LHCN-M2 (cell line): ENCODE measurements at regions not wholly inside any gene's neighbourhood (a gene's known extent, or its start where the extent isn't known, plus 50 kb on each side); places are given as distances from the start of the nearest gene placed in this dataset.
A peak's percentile ranks its signal among the peaks of the same experiment; 100 is the strongest.

Experiments used
- DNase-seq: peaks from one replicate; pipeline ENCODE4 v3.0.0-alpha.2; 2012; ENCODE audit warnings: low read depth

DNA sequence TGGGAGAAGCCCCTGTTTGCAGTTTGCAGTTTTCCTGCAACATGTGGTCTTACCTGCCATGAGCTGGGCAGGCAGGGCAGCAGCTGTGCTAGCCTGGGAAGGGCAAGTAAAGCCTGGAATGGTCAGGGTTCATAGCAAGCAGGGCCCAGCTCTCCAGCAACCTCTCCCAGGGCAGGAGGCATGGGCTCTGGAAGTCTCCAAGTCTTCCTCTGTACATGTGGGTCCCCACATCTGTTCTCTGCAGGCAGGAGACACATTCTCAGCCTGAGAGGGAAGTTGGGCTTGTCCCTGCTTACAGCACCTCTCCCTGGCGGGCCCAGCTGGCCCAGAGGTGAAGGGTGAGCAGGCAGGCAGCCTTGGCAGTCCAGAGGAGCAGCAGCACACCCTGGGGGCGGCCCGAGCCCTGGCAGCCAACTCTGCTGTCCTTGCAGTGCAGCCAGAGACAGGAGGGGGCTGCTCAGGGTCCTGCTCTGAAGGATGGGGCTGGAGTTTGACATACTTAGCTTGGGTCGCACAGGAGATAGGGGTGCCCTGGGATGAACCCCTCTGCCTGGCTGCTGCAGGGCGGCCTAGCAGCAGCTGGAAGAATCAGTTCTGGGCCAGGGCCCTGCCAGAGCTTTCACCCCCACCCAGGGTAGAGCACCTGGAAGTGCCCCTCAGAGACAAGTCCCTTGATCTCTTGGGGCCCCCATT is 176.0 kb downstream of the MRPL14 start:
- DNase-seq = no peak

DNA sequence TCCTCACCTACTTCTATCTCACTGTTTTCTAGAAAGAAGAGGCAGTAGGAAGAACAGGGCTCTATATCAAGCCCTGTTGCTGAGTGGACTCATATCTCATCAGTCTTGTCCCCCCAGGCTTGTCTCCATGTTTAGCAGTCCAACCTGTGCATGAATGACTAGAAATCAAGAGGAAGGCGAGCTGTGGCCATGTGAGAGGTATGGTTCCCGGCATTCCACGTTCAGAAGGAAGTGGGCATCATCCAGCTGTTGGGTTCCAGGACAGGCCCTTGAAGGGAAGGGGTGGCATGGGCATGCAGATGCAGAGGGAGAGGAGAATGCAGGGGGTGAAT is 176.6 kb downstream of the MRPL14 start:
- no peak for DNase-seq

DNA sequence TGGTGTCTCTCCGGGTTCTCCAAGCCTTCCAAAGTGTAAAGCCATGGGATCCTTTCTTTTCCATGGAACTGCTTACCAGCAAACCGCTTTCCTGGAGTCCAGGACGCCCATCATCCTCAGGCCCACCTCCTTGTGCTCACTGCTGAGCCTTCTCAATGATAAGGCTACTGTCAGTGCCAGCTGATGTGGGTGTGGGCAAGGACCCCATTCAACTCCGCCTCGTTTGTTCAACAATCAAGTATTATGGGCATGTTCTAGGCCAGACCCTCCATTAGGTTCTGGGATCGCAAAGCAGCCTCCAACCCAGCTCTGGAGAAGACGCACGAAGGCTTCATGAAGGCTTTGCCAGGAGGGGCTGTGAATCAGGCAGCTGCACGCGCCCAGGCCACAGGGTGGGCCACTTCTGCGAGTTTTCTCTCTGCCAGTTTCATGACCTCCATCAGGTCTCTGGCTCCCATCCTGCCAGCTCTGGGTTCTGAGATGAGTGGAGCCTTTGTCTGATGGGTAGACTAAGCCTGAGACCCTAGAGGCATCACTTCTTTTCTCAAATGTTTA is 177.1 kb downstream of the MRPL14 start:
- DNase-seq = no peak

DNA sequence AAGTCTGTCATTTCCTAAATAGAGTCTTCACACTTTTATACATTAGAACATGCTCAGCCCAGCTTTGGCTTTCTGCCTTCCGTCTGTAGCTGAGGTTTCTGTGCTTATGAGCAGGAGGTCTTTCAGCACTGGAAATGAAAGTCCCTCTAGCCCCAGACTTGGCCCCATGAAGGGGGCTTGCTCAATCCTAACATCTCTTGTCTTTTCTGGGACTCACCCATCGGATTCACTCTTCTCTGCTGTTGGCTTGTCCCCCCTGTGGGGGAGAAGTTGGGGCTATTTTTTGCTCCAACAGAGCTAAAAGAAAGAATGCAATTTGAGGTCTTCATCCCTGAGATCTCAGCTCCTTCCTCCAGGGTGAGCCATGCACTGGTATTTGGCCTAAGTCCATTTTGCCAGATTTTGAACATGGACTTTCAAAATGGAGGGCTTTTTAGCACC is 177.7 kb downstream of the MRPL14 start:
- DNase-seq = no peak

DNA sequence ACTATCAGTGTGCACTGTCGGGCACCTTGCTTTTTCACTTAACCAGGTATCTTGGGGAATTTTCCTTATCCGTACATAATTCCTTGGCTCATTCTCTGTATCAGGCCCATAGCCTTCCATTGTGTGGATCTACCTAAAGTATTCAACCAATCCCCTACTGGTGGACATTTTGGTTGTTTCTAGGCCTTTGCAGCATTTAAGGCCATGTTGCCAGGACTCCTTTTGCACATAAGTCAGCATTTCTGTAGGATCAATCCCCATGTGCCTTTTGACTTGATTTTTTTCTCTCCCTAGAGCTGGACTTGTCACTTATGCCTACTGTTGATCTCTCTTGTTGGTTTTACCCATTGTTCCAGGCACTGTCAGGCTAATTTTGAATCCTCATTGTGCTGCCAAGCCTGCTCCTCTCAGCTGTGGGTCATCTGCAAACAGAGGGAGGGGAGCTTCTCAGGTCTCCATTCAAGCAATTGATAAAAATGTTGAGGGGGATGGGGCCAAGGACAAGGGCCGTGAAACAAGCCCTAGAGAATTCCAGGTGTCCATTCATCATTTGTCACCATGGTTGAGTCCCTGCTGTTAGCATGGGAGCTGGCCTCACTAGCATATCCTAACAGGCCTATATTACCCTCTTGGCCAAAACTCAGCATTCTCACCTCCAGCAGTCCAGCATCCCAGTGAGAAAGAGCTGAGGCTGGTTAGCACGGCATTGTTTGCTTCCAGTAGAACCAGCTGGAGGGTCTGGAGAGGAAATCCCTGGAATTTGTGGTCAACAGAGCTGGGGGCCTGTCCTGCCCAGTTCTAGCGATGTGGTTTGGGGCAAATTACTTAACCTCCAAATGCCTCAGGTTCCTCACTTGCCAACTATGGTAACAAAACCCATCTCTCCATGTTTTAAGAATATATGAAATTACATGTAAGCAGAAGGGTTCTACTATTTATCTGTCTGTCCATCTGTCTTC is 178.4 kb downstream of the MRPL14 start:
- DNase-seq = peak; percentile 65

DNA sequence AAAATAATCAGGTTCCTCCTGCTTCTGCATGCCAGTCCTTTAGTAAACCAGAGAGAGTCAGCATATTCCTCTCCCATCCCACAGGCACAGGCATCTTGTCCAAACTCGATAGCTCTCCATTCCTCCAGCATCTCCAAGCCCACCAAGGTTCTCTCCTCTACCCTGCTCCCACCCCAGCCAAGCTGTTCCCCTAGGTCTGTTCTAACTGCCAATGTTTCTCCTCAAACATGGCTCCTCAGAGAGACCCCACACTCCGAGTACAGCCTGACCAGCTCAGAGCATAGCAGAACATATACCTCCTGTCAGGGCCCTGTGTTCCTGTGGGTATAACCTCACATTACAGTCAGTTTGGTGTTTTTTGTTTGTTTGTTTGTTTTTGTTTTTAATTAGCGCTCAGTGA is 177.8 kb downstream of the VEGFA start:
- DNase-seq = no peak

DNA sequence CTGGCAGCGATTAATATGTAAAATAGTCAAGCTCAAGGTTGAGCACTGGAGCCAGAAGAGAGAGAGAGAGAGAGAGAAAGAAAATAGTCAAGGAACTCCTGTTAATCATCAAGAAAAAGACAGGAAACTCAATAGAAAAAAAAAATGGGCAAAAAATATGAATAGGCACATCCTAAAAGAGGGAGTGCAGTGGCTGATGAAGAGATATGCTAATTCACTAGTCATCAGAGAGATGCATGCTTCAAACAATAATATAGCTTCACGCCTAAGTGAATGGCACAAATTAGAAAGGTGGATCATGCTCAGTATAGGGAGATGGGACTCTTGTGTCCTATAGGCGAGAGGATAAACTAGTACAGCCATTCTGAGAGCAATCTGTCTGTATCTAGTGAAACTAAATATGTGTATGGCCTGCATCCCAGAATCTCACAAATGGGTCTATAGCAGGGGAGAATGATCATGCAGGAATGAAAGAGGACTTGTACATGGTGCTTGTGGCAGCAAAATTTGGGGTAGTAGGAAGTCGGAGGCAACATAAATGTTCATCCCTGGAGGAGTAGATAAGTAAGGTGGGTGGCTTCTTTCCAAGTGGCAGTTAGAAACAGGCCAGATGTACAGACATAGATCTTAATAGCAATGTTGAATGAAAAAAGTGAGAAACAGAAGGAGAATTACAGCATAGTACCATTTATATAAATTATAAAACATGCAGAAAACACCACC is 176.8 kb downstream of the VEGFA start:
- DNase-seq = no peak

DNA sequence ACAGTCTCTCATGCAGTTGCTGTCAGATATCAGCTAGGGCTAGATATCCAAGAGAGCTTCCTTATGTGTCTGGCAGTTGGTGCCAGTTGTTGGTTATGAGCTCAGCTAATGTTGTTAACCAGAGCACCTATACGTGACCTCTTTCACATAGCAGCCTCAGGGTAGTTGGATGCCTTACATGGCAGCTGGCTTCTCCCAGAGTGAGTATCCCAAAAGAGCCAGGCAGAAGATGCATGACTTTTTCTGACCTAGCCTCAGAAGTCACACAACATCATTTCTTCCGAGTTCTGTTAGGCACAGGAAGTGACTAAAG is 175.7 kb downstream of the VEGFA start:
- peak; percentile 28 for DNase-seq

DNA sequence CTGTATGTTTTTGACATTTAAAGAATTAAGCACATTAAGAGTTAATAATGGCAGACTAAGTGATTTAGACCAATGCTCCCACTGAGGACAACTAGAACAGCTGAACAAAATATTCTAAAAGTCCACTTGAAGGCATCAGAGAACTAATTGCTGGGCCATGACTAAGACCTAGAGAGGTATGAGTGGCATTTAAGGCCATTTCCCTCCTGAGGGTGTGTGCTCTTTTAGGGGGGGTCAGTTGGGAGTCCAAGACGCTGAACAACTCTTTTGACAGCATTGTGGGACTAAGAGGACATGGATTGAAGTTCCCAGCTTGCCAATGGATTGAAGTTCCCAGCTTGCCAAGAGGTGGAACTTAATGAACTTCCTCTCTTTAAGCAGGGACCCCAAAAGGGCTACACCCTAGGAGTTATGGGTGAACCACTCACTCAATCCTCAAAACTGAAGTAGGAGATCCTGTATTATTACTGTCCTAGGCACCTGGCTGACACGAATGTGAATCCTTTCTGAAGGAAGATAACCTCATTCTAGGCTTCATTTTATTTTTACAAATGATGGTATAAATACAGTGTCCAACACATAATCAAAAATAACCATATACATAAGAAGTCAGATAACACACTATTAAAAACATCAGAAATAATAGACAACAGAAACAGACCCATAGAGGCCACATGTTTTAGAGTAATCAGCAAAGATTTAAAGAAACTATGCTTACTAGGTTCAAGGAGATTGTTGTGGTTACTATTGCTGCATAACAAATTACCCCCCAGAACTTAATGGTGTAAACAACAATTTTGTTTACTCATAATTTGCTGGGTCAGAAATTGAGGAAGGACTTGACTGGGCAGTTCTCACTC is 175.1 kb downstream of the VEGFA start:
- DNase-seq = peak; percentile 35

DNA sequence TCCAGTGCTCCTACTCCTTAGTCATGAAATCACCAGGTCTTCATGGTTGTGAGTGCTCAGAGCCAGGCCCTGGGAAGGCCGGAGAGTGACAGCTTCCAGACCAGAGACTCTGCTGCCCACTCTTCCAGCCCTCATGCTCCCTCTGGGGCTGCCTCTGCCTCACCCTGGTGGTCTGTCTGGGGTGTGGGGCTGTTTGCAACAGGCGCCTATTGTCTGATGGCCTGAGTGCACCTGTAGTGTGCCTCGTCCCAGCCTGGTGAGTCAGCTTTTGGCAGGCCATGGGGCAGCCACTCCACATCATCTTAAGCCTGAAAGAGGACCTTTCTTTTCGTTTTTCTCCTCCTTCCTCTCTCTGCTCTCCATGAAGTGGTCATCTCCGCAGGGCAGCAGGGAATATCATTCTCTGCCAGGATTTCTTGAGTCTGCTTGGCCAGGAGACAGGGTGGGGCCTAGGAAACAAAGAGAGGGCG is 173.8 kb downstream of the VEGFA start:
- DNase-seq = no peak

DNA sequence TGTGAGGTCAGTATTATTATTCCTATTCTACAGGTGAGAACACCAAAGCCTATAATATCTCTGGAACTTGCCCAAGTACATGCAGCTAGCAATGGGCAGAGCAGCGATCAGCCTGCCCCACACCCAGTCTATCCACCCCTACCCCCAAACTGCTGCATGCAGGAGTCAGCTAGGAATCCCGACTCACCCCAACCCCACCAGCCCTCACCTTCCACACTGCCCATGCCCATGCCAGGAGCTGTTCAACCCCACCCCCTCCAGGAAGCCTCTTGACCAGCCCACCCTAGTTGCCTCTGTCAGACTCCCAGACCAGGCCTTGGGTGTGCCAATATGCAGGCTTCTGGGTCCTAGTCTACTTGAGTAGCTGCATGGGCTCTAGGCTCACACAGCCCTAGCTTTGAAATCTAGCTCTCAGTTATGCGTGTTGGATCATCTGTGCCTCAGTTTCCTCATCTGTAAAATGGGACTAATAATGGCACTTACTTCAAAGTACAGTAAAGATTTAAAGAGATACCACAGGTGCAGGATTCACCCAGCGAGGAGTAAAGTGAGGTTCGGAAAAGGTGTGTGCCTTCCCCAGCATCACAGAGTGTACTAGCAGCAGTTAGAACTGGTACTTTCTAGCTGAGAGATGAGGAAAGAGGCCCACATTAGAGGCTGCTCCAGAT is 173.2 kb downstream of the VEGFA start:
- DNase-seq = no peak

DNA sequence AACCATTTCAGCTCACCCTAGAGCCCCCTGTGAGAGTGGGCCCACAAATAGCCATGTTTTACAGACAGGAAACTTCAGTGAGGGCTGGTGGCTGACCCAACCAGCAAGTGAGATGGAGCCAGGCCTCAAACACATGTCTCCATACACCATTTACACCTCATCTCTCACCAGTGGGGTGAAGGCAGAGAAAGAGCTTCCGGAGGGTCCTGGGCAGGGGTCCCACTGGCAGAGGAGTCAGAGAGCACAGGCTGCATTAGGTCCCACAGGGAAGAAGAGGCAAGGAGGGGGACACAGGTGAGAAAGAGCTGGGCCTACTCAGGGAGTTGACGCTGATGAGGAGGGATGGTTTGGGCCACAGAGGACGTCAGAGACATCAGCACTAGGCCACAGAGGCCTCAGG is 172.6 kb downstream of the VEGFA start:
- DNase-seq = no peak

DNA sequence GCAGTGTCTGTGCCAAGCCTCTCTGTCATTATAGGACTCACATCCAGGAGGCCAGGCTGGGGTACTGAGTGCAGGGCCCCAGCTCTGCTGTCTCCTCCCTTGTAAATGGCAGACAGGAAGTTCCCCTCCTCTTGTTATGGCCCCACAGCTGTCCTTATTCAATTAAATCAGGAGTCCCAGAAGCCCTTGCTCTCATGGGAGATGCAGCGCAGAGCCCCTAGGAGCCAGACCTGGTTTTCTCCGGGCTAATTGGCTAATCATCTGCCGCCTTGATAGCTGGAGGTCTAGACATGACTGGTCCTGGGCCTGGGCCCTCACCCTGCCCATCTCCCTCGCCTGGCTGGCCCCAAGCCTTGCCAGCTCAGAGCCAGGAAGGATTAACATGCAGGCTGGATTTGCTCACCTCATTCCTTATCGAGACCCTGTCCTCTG is 172.0 kb downstream of the VEGFA start:
- DNase-seq = no peak

DNA sequence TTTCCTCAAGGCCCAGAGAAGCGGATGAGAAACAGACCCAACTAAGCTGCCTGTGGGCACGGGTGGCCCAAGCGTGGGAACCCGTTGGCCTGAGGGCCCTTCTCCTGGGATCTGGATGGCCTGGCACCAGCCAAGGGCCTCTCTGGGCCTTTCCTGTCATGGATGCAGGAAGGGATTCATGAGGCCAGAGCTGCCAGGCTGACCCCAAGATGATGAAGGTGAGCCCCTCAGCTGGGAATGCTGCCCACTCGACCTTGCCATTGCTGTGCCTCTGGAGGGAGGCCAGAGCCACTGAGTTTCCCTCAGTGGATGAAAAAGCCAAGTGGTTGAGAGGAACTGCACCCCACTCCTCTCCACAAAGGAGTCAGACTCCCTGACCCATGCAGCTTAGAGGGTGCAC is 171.2 kb downstream of the VEGFA start:
- no peak for DNase-seq

DNA sequence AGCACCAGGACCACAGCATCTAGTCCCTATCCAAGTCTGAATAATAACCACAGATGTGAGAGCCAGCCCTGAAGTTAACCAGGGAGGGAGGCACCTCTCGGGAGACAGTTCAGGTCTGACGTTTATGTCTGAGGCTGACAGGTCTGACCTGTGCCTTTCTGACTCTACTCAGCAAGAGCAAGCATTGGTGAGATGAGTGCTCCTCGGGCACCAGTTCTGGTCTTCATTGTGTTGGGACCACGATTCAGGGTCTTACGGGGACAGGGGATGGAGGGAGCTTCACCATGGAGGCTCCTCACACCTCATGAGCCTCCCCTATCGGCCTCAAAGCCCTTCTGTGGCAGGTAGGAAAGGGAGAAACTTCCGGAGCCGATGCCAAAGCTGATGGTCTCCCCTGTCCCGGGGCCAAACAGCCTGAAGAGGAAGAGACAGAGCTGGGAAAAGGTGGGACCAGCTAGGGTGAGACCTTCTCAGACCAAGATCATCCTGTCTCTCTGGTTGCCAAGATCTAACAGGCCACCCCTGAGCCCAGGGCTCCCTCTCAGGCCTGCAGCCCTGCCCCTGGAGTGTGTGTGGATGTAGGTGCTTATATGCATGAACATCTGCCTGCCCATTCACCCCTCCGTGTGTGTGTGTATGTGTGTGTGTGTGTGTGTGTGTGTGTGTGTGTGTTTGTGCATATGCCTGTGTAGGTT is 170.5 kb downstream of the VEGFA start:
- no peak for DNase-seq

DNA sequence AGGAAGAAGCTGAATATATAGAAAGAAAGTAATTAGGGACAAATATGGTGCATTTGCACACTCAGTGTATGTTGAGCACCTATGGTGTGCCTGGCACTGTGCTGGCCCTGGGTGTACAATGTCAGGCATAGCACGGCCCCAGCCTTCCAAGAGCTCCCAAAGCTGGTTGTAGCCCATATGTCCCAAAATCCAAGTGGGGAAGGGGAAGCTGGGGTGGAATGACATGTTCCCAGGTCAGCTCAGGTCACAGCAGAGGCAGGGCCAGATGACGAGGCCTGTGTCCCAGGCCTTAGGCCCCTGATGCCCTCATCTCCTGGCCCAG is 170.0 kb downstream of the VEGFA start:
- DNase-seq = no peak

DNA sequence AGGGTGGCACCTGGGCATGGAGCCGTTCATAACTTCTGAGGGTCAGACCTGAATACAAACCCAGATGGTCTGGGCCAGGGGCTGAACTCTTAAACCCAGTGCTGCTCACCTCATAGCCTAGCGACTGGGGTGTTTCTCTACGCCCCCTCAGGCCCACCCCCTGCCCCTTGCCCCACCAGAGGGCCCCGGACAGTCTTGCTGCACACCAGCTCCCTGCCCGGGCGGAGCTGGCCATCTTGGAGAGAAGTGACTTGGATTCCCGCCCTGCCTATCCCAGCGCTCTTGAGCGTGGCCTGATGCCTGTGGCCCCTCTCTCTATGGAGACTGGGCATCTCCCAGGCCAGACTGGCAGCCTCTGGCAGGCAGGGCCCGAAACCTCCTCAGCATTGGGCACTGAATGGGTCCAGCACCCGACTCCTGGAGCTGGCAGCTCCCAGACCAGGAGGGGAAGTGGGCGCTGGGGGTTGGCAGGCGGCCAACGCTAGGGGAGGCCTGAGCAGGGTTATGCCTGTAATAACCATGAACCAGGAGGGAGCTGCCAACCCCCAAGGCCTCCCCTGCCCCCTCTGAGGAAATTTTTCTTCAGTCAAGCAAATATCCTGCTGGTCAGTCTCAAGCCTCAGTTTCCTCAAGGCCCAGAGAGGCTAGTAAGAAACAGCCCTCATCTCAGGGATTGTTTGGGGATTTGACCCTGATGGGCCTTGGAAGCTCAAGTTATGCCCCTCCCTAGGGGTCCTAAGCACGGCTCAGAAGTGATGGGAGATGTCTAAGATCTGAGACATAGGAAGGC is 169.5 kb downstream of the VEGFA start:
- no peak for DNase-seq

DNA sequence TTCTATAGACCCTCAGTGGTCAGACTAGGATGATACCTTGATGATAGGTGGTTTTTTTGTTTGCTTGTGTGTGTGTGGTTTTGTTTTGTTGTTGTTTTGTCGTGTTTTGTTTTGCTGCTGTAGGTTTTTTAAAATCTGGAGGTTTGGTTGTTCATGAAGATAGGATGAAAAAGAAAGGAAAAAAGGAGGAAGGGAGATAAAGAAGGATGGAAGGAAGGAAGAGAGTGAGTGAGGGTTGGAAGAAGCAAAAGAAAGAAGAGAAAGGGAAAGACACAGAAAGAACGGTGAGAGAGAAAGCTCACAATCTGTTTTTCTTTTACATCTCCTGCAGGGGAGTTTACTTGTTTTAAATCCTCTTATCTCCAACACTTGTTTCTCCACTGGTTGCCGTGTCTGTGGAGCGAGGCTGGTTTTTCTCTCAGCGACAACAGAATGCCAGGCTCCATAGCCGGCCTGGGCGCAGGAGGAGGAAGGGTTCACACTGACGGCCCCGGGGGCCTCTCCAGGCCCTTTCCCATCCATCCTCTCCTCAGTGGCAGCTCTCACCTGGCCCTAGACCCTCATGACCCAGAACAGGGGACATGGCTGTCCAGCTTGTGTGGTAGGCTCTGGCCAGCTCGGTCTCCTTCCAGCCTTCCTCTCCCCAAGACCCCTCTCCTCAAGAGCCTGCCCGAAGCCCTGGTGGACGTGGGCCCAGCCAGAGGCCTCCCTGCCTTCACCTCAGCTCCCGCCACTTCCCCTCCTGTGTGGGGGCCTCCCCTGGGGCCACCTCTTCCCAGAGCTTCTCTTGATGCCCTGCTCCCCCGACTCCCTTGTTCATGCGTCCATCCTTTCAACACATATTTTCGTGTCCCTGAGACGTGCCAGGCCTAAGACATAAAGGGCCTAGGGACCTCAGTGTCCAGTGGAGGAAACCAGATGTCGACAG is 168.4 kb downstream of the VEGFA start:
- no peak for DNase-seq
